ENCODE measurements at regions not wholly inside any gene's neighbourhood (a gene's known extent, or its start where the extent isn't known, plus 50 kb on each side); places are given as distances from the start of the nearest gene placed in this dataset.

DNA sequence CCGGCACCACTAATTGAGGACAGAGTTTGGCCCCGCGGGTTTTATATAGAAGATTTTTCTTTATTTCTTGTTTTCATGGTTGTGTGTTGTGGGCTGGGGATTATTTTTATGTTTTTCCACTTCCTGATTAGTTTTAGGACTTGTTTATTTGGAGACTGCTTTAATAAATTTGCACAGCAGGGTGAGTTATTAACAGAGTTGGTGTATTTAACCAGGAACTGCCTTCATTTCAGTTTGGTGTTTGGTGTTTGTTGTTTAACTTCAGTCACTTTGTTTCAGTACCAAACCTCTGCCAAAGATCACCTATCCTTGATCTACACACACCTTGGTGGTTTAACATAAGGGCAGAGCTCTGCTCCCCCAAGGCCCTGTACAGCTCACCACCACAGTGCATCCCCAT, 103.5 kb upstream of the LMO4 start:
- ATAC-seq: no peak
- TF ChIP-seq, protein P1, sequence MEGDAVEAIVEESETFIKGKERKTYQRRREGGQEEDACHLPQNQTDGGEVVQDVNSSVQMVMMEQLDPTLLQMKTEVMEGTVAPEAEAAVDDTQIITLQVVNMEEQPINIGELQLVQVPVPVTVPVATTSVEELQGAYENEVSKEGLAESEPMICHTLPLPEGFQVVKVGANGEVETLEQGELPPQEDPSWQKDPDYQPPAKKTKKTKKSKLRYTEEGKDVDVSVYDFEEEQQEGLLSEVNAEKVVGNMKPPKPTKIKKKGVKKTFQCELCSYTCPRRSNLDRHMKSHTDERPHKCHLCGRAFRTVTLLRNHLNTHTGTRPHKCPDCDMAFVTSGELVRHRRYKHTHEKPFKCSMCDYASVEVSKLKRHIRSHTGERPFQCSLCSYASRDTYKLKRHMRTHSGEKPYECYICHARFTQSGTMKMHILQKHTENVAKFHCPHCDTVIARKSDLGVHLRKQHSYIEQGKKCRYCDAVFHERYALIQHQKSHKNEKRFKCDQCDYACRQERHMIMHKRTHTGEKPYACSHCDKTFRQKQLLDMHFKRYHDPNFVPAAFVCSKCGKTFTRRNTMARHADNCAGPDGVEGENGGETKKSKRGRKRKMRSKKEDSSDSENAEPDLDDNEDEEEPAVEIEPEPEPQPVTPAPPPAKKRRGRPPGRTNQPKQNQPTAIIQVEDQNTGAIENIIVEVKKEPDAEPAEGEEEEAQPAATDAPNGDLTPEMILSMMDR (IDR thresholded peaks at IDR 0.05): no peak
- Histone ChIP-seq H3K4me1 (peaks cover 0 to 17% (median 8%) of the 10 kb centered on the region in 9 donors), H3K9me3 (peaks cover 0 to 11% (median 0%) of the 10 kb centered on the region in 11 donors), H3K27ac (peak overlapping the region in 1 of 10 donors; percentile 31), H3K27me3 (no peaks in the 10 kb centered on the region), H3K4me3 (no peak overlapping the region), H3K36me3 (no peaks in the 10 kb centered on the region)
- 92 to 94% methylated on average over 3 of the region's 3 CpGs for WGBS, 2 donors
- intact Hi-C loops (cut with DNase I): no loop called here
- no peak for DNase-seq

DNA sequence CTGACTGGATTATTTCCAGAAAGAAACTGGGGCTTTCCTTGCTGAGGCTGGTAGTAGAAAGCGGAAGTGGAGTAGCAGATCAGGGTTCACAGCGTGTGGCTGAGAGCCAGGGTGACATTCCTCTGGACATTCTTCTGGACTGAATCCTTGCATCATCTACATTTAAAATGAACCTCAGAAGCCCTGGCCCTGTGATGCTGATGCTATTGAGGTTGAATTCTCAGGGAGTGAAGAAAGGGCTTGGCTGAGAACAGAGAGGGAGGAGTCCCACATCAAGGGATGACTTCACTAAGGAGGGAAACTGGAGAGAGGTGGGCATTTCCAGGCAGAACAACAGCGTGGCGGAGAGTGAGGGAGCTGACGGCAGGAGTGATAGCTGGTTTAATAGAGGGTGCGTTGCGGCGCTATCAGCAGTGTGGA, 102.3 kb upstream of the LMO4 start:
- WGBS, 2 donors: 7 to 15% methylated on average over 8 of the region's 8 CpGs
- H3K9me3 ChIP-seq: peaks cover 0 to 11% (median 0%) of the 10 kb centered on the region in 11 donors
- ATAC-seq (peak; percentile 62 to 91 (median 72)), DNase-seq (peak; percentile 47 to 56)
- H3K36me3 ChIP-seq: no peaks in the 10 kb centered on the region
- peak overlapping the region in 6 of 10 donors; percentile 3 to 69 (median 28) for H3K27ac ChIP-seq
- H3K4me3 ChIP-seq: peak overlapping the region in 1 of 10 donors; percentile 1
- TF ChIP-seq, protein P1 (IDR thresholded peaks at IDR 0.05): no peak
- peaks cover 0 to 17% (median 8%) of the 10 kb centered on the region in 9 donors for H3K4me1 ChIP-seq
- no peaks in the 10 kb centered on the region for H3K27me3 ChIP-seq
- intact Hi-C loops (cut with DNase I): no loop called here

DNA sequence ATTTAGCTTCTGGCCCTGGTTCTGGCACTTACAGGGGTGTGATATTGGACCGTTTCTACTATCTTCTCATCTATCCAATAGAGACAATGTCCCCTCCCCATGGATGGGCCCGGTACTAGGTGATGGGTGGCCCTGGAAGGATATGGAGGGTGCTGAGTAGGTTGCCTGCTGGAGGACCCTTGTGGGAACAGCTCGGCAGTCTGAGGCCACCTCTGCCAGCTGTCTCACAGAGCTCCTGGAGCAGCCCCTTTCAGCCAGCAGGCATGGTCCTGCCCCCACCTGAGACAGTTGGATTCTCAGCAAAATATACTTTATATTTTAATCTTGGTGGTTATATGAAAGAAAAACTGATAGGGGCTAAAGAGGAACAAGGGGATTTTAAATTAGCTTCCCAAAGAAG, 101.0 kb upstream of the LMO4 start:
- Histone ChIP-seq H3K27me3 (no peaks in the 10 kb centered on the region), H3K27ac (no peak overlapping the region), H3K4me1 (peaks cover 0 to 17% (median 8%) of the 10 kb centered on the region in 9 donors), H3K9me3 (peaks cover 0 to 11% (median 0%) of the 10 kb centered on the region in 11 donors), H3K36me3 (no peaks in the 10 kb centered on the region), H3K4me3 (no peak overlapping the region)
- WGBS, 2 donors: 87% methylated on average over 3 of the region's 3 CpGs
- TF ChIP-seq, protein P1 (IDR thresholded peaks at IDR 0.05): no peak
- peak in 1 of 8 donors; percentile 26 for ATAC-seq
- DNase-seq: no peak
- intact Hi-C loops (cut with DNase I): no loop called here

DNA sequence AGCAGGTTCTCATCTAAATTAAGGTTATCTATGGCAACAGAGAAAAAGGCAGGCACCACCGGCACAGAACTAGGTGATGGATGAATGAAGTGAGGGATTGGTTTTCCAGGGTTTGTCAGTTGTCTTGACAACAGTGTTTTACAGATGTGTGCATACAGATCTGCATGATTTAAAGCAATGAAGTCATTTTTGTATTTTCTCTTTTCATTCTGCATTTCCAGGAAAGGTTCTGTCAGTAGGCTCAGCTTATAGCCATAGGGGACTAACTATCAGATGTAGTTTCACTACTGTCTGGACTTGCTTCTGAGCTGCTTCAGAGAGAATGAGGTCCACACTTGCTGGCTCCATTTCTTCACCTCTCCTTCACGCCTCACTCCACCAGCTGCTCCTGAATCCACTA, 98.2 kb upstream of the LMO4 start:
- H3K4me1 ChIP-seq: peaks cover 0 to 13% (median 8%) of the 10 kb centered on the region in 9 donors
- WGBS, 2 donors: 89 to 92% methylated on average over 2 of the region's 2 CpGs
- ATAC-seq: no peak
- peaks cover 0 to 5% (median 0%) of the 10 kb centered on the region in 7 donors for H3K27me3 ChIP-seq
- H3K27ac ChIP-seq: no peak overlapping the region
- no peak for DNase-seq
- intact Hi-C loops (cut with DNase I): no loop called here
- TF ChIP-seq, protein P1 (IDR thresholded peaks at IDR 0.05): no peak
- no peak overlapping the region for H3K4me3 ChIP-seq
- H3K9me3 ChIP-seq: no peaks in the 10 kb centered on the region
- no peaks in the 10 kb centered on the region for H3K36me3 ChIP-seq
